Endothelial cell (in vitro differentiated cells): ENCODE measurements at regions not wholly inside any gene's neighbourhood (a gene's known extent, or its start where the extent isn't known, plus 50 kb on each side); places are given as distances from the start of the nearest gene placed in this dataset.

Experiments
- DNase-seq: peaks from one replicate; pipeline ENCODE4 v3.0.0; 2021; ENCODE audit warnings: low spot score
- H3K27ac Mint-ChIP-seq: one replicate; pipeline ENCODE4 v1.8.0; 2021; ENCODE audit warnings: mixed read lengths, inconsistent platforms; ENCODE audit not compliant: unreplicated experiment
- H3K27me3 Mint-ChIP-seq: one replicate; pipeline ENCODE4 v1.8.0; 2021; ENCODE audit warnings: mild to moderate bottlenecking, moderate library complexity, mixed read lengths, inconsistent platforms; ENCODE audit not compliant: unreplicated experiment
- H3K36me3 Mint-ChIP-seq: one replicate; pipeline ENCODE4 v1.8.0; 2021; ENCODE audit warnings: mild to moderate bottlenecking, low read depth, mixed read lengths, inconsistent platforms; ENCODE audit not compliant: unreplicated experiment
- H3K4me1 Mint-ChIP-seq: one replicate; pipeline ENCODE4 v1.8.0; 2021; ENCODE audit warnings: mild to moderate bottlenecking, mixed read lengths, inconsistent platforms; ENCODE audit not compliant: unreplicated experiment
- H3K4me3 Mint-ChIP-seq: one replicate; pipeline ENCODE4 v1.8.0; 2021; ENCODE audit warnings: mild to moderate bottlenecking, mixed read lengths, inconsistent platforms; ENCODE audit not compliant: unreplicated experiment
- H3K9me3 Mint-ChIP-seq: one replicate; pipeline ENCODE4 v1.8.0; 2021; ENCODE audit warnings: mixed read lengths, inconsistent platforms; ENCODE audit not compliant: unreplicated experiment
- TF ChIP-seq, protein P1 (sequence below): fragments of 200-600 bp; sonication (generic); IDR thresholded peaks from one replicate; pipeline ENCODE4 v1.5.0; 2021; ENCODE audit warnings: antibody characterized with exemption; ENCODE audit not compliant: unreplicated experiment

DNA sequence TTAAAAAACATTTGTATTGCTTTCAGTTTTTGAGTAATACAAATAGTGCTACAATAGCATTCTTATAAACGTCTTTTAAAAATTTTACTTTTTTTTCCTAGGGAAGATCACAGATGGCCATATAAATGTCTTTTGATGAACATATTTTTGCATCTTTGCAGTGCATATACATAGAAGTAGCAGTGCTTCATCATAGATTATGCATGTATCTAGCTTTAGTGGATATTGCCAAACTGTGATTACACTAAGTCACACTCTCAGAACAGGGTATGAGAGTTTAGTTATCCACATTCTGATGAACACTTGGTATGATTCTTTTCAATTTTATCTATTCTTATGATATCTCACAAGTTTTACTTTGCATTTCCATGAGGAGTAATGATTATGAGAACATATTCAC, 99.8 kb upstream of the ASCC3 start:
- H3K27ac Mint-ChIP-seq = no peak overlapping the region
- H3K36me3 Mint-ChIP-seq = no peaks in the 10 kb centered on the region
- TF ChIP-seq, protein P1, sequence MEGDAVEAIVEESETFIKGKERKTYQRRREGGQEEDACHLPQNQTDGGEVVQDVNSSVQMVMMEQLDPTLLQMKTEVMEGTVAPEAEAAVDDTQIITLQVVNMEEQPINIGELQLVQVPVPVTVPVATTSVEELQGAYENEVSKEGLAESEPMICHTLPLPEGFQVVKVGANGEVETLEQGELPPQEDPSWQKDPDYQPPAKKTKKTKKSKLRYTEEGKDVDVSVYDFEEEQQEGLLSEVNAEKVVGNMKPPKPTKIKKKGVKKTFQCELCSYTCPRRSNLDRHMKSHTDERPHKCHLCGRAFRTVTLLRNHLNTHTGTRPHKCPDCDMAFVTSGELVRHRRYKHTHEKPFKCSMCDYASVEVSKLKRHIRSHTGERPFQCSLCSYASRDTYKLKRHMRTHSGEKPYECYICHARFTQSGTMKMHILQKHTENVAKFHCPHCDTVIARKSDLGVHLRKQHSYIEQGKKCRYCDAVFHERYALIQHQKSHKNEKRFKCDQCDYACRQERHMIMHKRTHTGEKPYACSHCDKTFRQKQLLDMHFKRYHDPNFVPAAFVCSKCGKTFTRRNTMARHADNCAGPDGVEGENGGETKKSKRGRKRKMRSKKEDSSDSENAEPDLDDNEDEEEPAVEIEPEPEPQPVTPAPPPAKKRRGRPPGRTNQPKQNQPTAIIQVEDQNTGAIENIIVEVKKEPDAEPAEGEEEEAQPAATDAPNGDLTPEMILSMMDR = no peak
- H3K9me3 Mint-ChIP-seq = no peaks in the 10 kb centered on the region
- DNase-seq = no peak
- H3K4me1 Mint-ChIP-seq = no peaks in the 10 kb centered on the region
- H3K27me3 Mint-ChIP-seq = no peaks in the 10 kb centered on the region
- no peak overlapping the region for H3K4me3 Mint-ChIP-seq

DNA sequence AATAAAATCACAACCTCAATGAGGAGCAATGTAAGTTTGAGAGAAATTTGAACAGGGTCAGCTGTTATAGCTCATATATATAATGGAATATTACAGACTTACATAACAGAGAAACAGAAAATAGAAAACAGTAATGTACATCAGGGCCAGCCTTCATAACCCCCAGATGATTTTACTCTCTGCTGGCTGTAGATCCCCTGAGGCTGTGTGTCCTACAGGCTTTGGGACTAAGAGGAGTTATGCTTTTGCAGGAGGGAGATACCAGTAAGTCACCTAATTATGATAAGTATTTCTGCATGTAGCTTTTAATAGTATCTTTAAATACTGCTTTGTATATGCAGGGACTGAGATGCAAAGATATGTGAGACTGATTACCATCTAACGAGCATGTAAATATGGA, 105.8 kb upstream of the ASCC3 start:
- no peak for DNase-seq
- Mint-ChIP-seq H3K27me3 (no peaks in the 10 kb centered on the region), H3K4me1 (no peaks in the 10 kb centered on the region), H3K4me3 (no peak overlapping the region), H3K27ac (no peak overlapping the region), H3K9me3 (no peaks in the 10 kb centered on the region), H3K36me3 (no peaks in the 10 kb centered on the region)
- TF ChIP-seq, protein P1 = no peak

DNA sequence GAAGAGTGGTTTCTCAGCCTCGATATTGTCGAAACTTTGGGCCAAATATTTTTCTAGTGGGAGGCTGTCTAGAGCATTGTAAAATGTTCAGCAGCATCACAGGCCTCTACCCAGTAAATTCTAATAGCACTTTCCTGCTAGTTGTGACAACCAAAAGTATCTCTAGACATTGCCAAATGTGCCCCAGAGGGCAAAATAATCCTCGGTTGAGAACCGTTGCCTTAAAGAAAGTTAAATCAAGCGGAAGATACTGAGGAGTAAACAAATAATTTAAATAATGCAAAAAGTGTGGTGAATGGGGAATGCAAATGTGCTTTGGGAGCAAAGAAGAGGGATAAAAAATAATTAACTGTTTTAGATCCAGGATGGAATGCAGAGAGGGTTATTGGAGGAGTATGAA, 106.4 kb upstream of the ASCC3 start:
- Mint-ChIP-seq H3K9me3 (no peaks in the 10 kb centered on the region), H3K27me3 (no peaks in the 10 kb centered on the region), H3K36me3 (no peaks in the 10 kb centered on the region), H3K4me1 (no peaks in the 10 kb centered on the region), H3K4me3 (no peak overlapping the region), H3K27ac (no peak overlapping the region)
- TF ChIP-seq, protein P1 = no peak
- DNase-seq = no peak

DNA sequence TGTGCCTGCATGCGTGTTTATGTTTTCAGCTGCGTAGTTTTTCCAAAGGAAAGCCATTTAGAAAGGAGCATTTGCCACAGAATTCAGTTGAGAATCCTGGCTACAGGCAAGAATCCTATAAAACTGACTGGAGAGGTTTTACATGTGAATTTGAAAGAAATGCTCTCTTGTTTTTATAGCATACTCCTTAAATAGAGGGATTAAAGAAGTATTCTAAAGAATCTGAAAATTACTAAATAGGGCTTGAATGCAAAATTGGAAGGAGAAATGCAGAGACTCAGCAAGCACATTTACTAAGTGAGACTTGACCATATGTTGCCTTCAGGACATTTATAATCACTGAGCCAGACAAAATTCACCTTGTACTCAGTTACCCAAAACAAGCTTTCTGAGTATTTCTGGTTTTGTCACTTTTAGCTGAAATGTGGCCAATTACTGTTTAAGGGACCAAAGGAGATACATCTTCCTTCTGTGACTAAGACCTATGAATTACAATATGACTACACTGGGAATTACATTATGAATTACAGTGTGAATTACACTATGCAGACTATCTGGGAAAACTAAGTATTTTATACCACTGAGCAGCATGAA, 107.4 kb upstream of the ASCC3 start:
- no peak overlapping the region for H3K27ac Mint-ChIP-seq
- no peaks in the 10 kb centered on the region for H3K9me3 Mint-ChIP-seq
- TF ChIP-seq, protein P1 = no peak
- H3K27me3 Mint-ChIP-seq = no peaks in the 10 kb centered on the region
- no peak overlapping the region for H3K4me3 Mint-ChIP-seq
- H3K36me3 Mint-ChIP-seq = no peaks in the 10 kb centered on the region
- H3K4me1 Mint-ChIP-seq = no peaks in the 10 kb centered on the region
- no peak for DNase-seq

DNA sequence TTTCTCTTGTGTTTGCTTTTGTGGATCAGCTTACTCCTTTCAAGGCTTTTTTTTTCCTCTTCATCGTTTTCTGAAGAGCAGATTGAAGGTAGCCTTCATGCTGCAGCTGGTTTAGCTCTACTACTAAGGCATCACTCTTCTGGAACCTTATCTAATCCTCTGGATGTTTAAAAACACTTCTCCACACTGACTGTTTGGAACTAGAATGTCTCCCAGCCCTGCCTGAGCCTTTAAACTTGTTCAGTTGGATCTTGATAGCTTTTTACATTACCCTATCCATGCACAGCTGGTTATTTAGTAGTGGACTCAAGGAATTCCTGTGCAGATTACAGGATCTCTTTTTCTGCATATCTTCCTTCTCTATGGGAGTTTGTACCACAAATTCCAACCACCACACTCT, 108.9 kb upstream of the ASCC3 start:
- no peak for DNase-seq
- no peaks in the 10 kb centered on the region for H3K27me3 Mint-ChIP-seq
- TF ChIP-seq, protein P1 = no peak
- H3K4me3 Mint-ChIP-seq = no peak overlapping the region
- H3K4me1 Mint-ChIP-seq = no peaks in the 10 kb centered on the region
- no peak overlapping the region for H3K27ac Mint-ChIP-seq
- no peaks in the 10 kb centered on the region for H3K9me3 Mint-ChIP-seq
- no peaks in the 10 kb centered on the region for H3K36me3 Mint-ChIP-seq
